CD14-positive monocyte (primary cell): ENCODE measurements at regions not wholly inside any gene's neighbourhood (a gene's known extent, or its start where the extent isn't known, plus 50 kb on each side); places are given as distances from the start of the nearest gene placed in this dataset.

Experiments
- DNase-seq, 3 donors: peaks; one replicate each; pipeline ENCODE4 v3.0.0-alpha.2; 2011 to 2022
- H2AFZ ChIP-seq: 2 replicates; pipeline ENCODE4 v1.6.0; 2012; ENCODE audit warnings: mild to moderate bottlenecking, low read depth, low read length, inconsistent platforms; ENCODE audit not compliant: insufficient read depth, poor library complexity, severe bottlenecking
- H3K27ac ChIP-seq, 2 donors: 1 replicate in 1 of 2; 2 replicates in 1 of 2; pipeline ENCODE4 v1.5.1; 2012 to 2013; ENCODE audit warnings: low read length in 2 of 2, control low read depth in 1 of 2, inconsistent platforms in 1 of 2, low read depth in 1 of 2, mild to moderate bottlenecking in 1 of 2
- H3K27me3 ChIP-seq, 2 donors: one replicate each; pipeline versions ENCODE4 v1.6.0 to v1.6.1; 2011 to 2013; ENCODE audit warnings: low read length in 2 of 2; ENCODE audit not compliant: control insufficient read depth in 2 of 2, insufficient read depth in 2 of 2
- H3K36me3 ChIP-seq, 2 donors: replicated peaks in 1 of 2; 1 replicate in 1 of 2; 2 replicates in 1 of 2; pipeline versions ENCODE4 v1.5.1 to v1.6.1; 2012 to 2013; ENCODE audit warnings: low read length in 2 of 2, control low read depth in 1 of 2, inconsistent platforms in 1 of 2, mild to moderate bottlenecking in 1 of 2; ENCODE audit not compliant: insufficient read depth in 2 of 2, control insufficient read depth in 1 of 2
- H3K4me1 ChIP-seq, 2 donors: 1 replicate in 1 of 2; 2 replicates in 1 of 2; pipeline versions ENCODE4 v1.5.1 to v1.6.1; 2012 to 2013; ENCODE audit warnings: low read length in 2 of 2, control low read depth in 1 of 2, inconsistent platforms in 1 of 2, mild to moderate bottlenecking in 1 of 2, moderate library complexity in 1 of 2; ENCODE audit not compliant: insufficient read depth in 2 of 2, control insufficient read depth in 1 of 2
- H3K4me2 ChIP-seq: replicated peaks from 2 replicates; pipeline ENCODE3; 2012; ENCODE audit warnings: low read length, moderate library complexity, mild to moderate bottlenecking; ENCODE audit not compliant: poor library complexity, severe bottlenecking; ENCODE audit errors: extremely low read depth
- H3K4me3 ChIP-seq, 3 experiments: fragments of 200-600 bp in 1 of 3; sonication (generic) in 1 of 3; replicated peaks in 1 of 3; 1 replicate in 2 of 3; 2 replicates in 1 of 3; pipeline ENCODE4 v1.5.1; 2011 to 2013; ENCODE audit warnings: low read length in 3 of 3, mild to moderate bottlenecking in 3 of 3, control low read depth in 2 of 3, low read depth in 2 of 3, inconsistent platforms in 1 of 3, moderate library complexity in 1 of 3
- H3K79me2 ChIP-seq: 2 replicates; pipeline ENCODE4 v1.6.0; 2012; ENCODE audit warnings: mild to moderate bottlenecking, control low read depth, inconsistent platforms, low read length, moderate library complexity; ENCODE audit not compliant: insufficient read depth
- H3K9ac ChIP-seq: 2 replicates; pipeline ENCODE4 v1.6.0; 2017; ENCODE audit warnings: low read length, mild to moderate bottlenecking; ENCODE audit not compliant: insufficient read depth, poor library complexity, severe bottlenecking
- H3K9me3 ChIP-seq, 2 donors: replicated peaks in 1 of 2; 1 replicate in 1 of 2; 2 replicates in 1 of 2; pipeline versions ENCODE4 v1.5.1 to v1.6.1; 2012 to 2013; ENCODE audit warnings: low read length in 2 of 2, control low read depth in 1 of 2; ENCODE audit not compliant: control insufficient read depth in 1 of 2, insufficient read depth in 1 of 2
- H4K20me1 ChIP-seq: 2 replicates; pipeline ENCODE4 v1.6.0; 2012; ENCODE audit warnings: mild to moderate bottlenecking, low read length, control low read depth, moderate library complexity; ENCODE audit not compliant: insufficient read depth
- H3K27ac Mint-ChIP-seq, 7 donors: one replicate each; pipeline ENCODE4 v1.8.0; 2020; ENCODE audit warnings: mild to moderate bottlenecking in 7 of 7, mixed read lengths in 7 of 7, moderate library complexity in 6 of 7, inconsistent platforms in 2 of 7
- H3K27me3 Mint-ChIP-seq, 3 donors: one replicate each; pipeline ENCODE4 v1.8.0; 2021 to 2022; ENCODE audit warnings: low read depth in 3 of 3, mild to moderate bottlenecking in 3 of 3, mixed read lengths in 3 of 3, moderate library complexity in 3 of 3, inconsistent platforms in 1 of 3
- H3K36me3 Mint-ChIP-seq, 2 donors: one replicate each; pipeline ENCODE4 v1.8.0; 2020; ENCODE audit warnings: mixed read lengths in 2 of 2, inconsistent platforms in 1 of 2, mild to moderate bottlenecking in 1 of 2
- H3K4me1 Mint-ChIP-seq: one replicate; pipeline ENCODE4 v1.8.0; 2020; ENCODE audit warnings: mild to moderate bottlenecking, mixed read lengths
- H3K4me3 Mint-ChIP-seq, 2 donors: one replicate each; pipeline ENCODE4 v1.8.0; 2020; ENCODE audit warnings: mild to moderate bottlenecking in 2 of 2, mixed read lengths in 2 of 2, moderate library complexity in 1 of 2
- H3K9me3 Mint-ChIP-seq, 7 donors: one replicate each; pipeline ENCODE4 v1.8.0; 2020 to 2022; ENCODE audit warnings: mixed read lengths in 7 of 7, mild to moderate bottlenecking in 6 of 7, moderate library complexity in 6 of 7, inconsistent platforms in 2 of 7
- whole genome bisulfite sequencing: methylation state at CpG from one replicate; pipeline ENCODE4 v1.1.5; 2013; ENCODE audit warnings: missing lambda C conversion rate; ENCODE audit not compliant: insufficient coverage; 5-methylcytosine and 5-hydroxymethylcytosine counted together
- intact Hi-C, 2 donors: fragments of 100-400 bp; cut with micrococcal nuclease; formaldehyde crosslinking; loops; one replicate each; pipeline versions ENCODE4 v1.15.0 to v1.15.1; 2023
- TF ChIP-seq, protein P1 (sequence below): fragments of 200-600 bp; IDR thresholded peaks from one replicate; pipeline ENCODE4 v1.8.0; 2022; ENCODE audit warnings: antibody characterized with exemption, mild to moderate bottlenecking

DNA sequence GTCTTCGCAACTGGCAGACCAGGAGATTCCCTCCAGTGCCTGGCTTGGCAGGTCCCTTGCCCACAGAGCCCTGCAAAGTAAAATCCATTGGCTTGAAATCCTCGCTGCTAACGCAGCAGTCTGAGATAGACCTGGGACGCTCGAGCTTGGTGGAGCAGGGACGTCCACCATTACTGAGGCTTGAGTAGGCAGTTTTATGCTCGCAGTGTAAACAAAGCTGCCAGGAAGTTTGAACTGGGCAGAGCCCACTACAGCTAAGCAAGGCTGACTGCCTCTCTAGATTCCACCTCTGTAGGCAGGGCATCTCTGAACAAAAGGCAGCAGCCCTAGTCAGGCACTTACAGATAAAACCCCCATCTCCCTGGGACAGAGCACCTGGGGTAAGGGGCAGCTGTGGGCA, 205.0 kb upstream of the MME start:
- Mint-ChIP-seq H3K27me3 (no peaks in the 10 kb centered on the region), H3K9me3 (peaks cover 3 to 22% (median 9%) of the 10 kb centered on the region in 7 donors), H3K27ac (no peak overlapping the region), H3K4me3 (no peak overlapping the region), H3K36me3 (no peaks in the 10 kb centered on the region), H3K4me1 (peaks cover 19% of the 10 kb centered on the region)
- H3K27ac ChIP-seq: no peak overlapping the region
- no peak overlapping the region for H2AFZ ChIP-seq
- DNase-seq: no peak
- intact Hi-C loops: no loop called here
- TF ChIP-seq, protein P1, sequence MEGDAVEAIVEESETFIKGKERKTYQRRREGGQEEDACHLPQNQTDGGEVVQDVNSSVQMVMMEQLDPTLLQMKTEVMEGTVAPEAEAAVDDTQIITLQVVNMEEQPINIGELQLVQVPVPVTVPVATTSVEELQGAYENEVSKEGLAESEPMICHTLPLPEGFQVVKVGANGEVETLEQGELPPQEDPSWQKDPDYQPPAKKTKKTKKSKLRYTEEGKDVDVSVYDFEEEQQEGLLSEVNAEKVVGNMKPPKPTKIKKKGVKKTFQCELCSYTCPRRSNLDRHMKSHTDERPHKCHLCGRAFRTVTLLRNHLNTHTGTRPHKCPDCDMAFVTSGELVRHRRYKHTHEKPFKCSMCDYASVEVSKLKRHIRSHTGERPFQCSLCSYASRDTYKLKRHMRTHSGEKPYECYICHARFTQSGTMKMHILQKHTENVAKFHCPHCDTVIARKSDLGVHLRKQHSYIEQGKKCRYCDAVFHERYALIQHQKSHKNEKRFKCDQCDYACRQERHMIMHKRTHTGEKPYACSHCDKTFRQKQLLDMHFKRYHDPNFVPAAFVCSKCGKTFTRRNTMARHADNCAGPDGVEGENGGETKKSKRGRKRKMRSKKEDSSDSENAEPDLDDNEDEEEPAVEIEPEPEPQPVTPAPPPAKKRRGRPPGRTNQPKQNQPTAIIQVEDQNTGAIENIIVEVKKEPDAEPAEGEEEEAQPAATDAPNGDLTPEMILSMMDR: no peak
- no peaks in the 10 kb centered on the region for H3K36me3 ChIP-seq
- H3K4me3 ChIP-seq: no peak overlapping the region
- H3K4me1 ChIP-seq: peaks cover 5 to 16% of the 10 kb centered on the region in 2 donors
- WGBS: 100% methylated on average over 7 of the region's 7 CpGs
- no peaks in the 10 kb centered on the region for H3K79me2 ChIP-seq
- H4K20me1 ChIP-seq: no peaks in the 10 kb centered on the region
- H3K27me3 ChIP-seq: no peaks in the 10 kb centered on the region
- no peak overlapping the region for H3K9ac ChIP-seq
- H3K4me2 ChIP-seq: no peak overlapping the region
- H3K9me3 ChIP-seq: no peaks in the 10 kb centered on the region

DNA sequence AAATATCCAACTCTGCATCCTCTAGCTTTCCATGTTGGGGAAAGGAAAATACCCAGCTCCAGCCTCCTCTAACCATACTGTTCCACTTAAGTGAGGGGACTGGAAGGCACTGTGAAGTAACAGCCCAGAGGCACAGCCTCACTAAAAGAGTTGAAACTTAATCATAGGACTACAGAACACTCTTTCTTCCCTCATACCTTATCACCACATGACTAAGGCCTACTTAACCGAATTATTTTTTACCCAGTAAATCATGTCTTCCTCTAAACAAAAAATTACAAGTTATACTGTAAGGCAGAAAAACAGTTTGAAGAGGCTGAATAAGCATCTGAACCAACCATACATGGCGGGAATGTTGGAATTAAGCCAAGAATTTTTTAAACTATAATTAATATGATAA, 207.4 kb upstream of the MME start:
- H3K4me2 ChIP-seq: no peak overlapping the region
- H3K79me2 ChIP-seq: no peaks in the 10 kb centered on the region
- H3K36me3 ChIP-seq: no peaks in the 10 kb centered on the region
- TF ChIP-seq, protein P1: no peak
- Mint-ChIP-seq H3K4me3 (no peak overlapping the region), H3K36me3 (no peaks in the 10 kb centered on the region), H3K27ac (no peak overlapping the region), H3K9me3 (peaks cover 0 to 17% (median 3%) of the 10 kb centered on the region in 7 donors), H3K4me1 (peaks cover 19% of the 10 kb centered on the region), H3K27me3 (no peaks in the 10 kb centered on the region)
- H3K27ac ChIP-seq: no peak overlapping the region
- no peaks in the 10 kb centered on the region for H3K9me3 ChIP-seq
- intact Hi-C loops: no loop called here
- no peak for DNase-seq
- no peaks in the 10 kb centered on the region for H3K27me3 ChIP-seq
- no peaks in the 10 kb centered on the region for H4K20me1 ChIP-seq
- H3K4me1 ChIP-seq: peaks cover 5 to 17% of the 10 kb centered on the region in 2 donors
- H2AFZ ChIP-seq: no peak overlapping the region
- no CpG with 5 or more reads among the region's 2 CpGs for WGBS
- H3K4me3 ChIP-seq: no peak overlapping the region
- H3K9ac ChIP-seq: no peak overlapping the region
